GM23248 (cell line): ENCODE measurements at regions not wholly inside any gene's neighbourhood (a gene's known extent, or its start where the extent isn't known, plus 50 kb on each side); places are given as distances from the start of the nearest gene placed in this dataset.

Experiments
- EZH2 ChIP-seq: fragments of 200-600 bp; sonication (generic); IDR thresholded peaks from 2 replicates; pipeline ENCODE4 v1.6.1; 2018; ENCODE audit warnings: antibody characterized with exemption, mild to moderate bottlenecking; ENCODE audit not compliant: insufficient read depth, poor library complexity, severe bottlenecking
- EZH2phosphoT487 ChIP-seq: fragments of 200-600 bp; sonication (generic); IDR thresholded peaks from 2 replicates; pipeline ENCODE4 v1.6.1; 2018; ENCODE audit warnings: antibody characterized with exemption, moderate library complexity, mild to moderate bottlenecking, low read depth; ENCODE audit not compliant: insufficient read depth

DNA sequence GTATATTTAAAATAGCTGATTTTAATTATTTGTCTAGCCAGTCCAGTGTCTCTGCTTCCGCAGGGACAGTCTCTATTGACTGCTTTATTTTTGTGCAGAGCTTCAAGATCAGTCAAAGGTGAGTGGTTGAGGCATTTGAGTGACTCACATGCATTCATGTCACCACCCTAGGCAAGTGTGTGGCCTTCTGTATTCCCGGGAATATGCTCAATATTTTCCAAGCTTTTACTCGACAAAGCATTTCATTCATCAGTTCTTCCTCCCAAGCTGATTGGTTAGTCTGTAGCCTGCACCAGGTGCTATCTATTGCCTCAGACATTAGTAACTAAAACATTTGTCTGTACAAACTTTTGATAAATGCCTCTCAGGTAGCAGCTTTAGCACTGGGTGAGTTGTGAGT lies 471.5 kb upstream of the NRG3 start:
- TF ChIP-seq EZH2 (no peak), EZH2phosphoT487 (no peak)
